Fibroblast of the aortic adventitia (primary cell): ENCODE measurements at regions not wholly inside any gene's neighbourhood (a gene's known extent, or its start where the extent isn't known, plus 50 kb on each side); places are given as distances from the start of the nearest gene placed in this dataset.

ENCODE experiments used
- DNase-seq: peaks from one replicate; pipeline ENCODE4 v3.0.0-alpha.2; 2010; ENCODE audit warnings: low read depth
- H3K4me3 ChIP-seq: 2 replicates; pipeline ENCODE4 v1.5.1; 2011; ENCODE audit warnings: low read depth, mild to moderate bottlenecking, control low read depth, low read length, moderate library complexity
- TF ChIP-seq, protein P1 (sequence below): IDR thresholded peaks from 2 replicates; pipeline ENCODE4 v1.5.1; 2011; ENCODE audit warnings: mild to moderate bottlenecking, low read length, control low read depth, inconsistent platforms; ENCODE audit not compliant: insufficient read depth

DNA sequence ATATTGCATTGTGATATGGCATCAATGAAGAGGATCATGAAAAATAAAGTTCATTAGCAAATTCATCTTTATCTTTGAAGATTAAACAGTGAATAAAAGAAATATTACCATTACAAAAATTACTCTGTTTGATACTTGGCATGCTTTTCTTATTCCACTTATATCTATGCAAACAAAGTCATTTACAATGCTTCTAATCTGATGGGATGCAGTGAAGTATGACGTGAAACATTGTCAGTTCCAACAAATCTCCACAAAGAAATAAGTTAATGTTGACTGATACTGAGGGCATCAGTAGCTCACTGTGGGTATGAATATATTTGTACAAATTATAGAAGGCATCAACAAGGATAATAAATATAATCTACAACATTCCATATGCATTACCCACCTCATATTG lies 672.8 kb upstream of the POT1 start:
- DNase-seq, result no peak
- no peak overlapping the region for H3K4me3 ChIP-seq
- TF ChIP-seq, protein P1, sequence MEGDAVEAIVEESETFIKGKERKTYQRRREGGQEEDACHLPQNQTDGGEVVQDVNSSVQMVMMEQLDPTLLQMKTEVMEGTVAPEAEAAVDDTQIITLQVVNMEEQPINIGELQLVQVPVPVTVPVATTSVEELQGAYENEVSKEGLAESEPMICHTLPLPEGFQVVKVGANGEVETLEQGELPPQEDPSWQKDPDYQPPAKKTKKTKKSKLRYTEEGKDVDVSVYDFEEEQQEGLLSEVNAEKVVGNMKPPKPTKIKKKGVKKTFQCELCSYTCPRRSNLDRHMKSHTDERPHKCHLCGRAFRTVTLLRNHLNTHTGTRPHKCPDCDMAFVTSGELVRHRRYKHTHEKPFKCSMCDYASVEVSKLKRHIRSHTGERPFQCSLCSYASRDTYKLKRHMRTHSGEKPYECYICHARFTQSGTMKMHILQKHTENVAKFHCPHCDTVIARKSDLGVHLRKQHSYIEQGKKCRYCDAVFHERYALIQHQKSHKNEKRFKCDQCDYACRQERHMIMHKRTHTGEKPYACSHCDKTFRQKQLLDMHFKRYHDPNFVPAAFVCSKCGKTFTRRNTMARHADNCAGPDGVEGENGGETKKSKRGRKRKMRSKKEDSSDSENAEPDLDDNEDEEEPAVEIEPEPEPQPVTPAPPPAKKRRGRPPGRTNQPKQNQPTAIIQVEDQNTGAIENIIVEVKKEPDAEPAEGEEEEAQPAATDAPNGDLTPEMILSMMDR, result no peak

- TF ChIP-seq, protein P1, result no peak
- no peak overlapping the region for H3K4me3 ChIP-seq
- no peak for DNase-seq
Measured at GRCh38 chr7:125599387-125599786, 669.8 kb upstream of the POT1 start.

DNA sequence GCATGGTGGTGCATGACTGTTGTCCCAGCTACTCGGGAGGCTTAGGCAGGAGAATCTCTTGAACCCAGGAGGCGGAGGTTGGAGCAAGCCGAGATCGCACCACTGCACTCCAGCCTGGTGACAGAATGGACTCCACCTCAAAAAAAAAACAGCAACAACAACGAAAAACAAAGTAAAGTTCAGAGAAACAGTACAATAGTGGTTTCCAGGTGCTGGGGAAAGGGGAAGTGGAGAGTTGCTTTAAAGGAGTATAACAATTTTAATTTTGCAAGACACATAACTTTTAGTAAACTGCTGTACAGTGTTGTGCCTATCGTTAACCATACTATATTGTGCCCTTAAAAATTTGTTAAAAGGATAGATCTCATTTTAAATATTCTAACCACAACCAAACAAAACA lies 662.7 kb upstream of the POT1 start:
- DNase-seq, result no peak
- no peak overlapping the region for H3K4me3 ChIP-seq
- TF ChIP-seq, protein P1, result no peak

DNA sequence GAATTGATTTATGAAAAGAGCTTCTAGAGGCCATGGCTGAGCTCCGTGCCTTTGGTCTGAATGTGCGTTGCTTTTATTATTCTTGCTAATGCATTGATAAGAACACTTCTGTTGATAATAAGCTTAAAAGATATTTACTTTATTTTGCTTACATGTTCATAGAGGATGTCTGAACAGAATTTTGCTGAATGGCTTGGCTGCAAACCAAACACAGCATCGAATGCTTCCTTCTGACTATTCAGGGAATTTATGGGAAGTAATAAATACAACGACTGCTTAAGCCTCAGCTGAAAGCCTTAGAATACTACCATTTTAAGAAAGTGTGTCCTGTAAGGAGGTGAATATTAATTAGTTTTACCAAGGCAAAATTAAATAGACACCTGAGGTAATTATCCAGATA lies 643.5 kb upstream of the POT1 start:
- no peak overlapping the region for H3K4me3 ChIP-seq
- no peak for DNase-seq
- TF ChIP-seq, protein P1, result no peak

- TF ChIP-seq, protein P1, result no peak
- DNase-seq, result no peak
- H3K4me3 ChIP-seq, result no peak overlapping the region
Measured at GRCh38 chr7:125572414-125572813, 642.8 kb upstream of the POT1 start.

DNA sequence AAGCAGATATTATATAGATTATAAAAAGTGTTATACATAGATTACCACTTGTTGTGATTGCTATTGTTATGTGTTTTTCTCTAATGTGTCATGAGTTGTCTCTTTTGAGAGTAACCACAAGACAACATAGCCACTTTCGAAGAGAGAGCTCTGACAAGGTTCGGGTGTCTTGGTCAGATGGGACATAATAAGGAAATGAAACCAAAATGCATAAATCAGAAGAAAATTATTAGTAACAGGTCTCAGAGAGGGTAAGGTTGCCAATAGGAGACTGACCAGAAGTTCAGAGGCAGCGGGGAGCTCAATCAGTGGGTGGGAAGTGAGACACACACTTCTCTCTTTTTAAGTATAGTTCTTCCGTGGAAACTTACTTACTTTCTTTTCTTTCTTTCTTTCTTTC lies 639.2 kb upstream of the POT1 start:
- no peak for DNase-seq
- no peak overlapping the region for H3K4me3 ChIP-seq
- TF ChIP-seq, protein P1, result no peak

GRCh38 chr7:125567686-125568085 lies 638.1 kb upstream of the POT1 start:
- TF ChIP-seq, protein P1, result no peak
- DNase-seq, result no peak
- H3K4me3 ChIP-seq, result no peak overlapping the region
